ENCODE measurements at regions not wholly inside any gene's neighbourhood (a gene's known extent, or its start where the extent isn't known, plus 50 kb on each side); places are given as distances from the start of the nearest gene placed in this dataset.

DNA sequence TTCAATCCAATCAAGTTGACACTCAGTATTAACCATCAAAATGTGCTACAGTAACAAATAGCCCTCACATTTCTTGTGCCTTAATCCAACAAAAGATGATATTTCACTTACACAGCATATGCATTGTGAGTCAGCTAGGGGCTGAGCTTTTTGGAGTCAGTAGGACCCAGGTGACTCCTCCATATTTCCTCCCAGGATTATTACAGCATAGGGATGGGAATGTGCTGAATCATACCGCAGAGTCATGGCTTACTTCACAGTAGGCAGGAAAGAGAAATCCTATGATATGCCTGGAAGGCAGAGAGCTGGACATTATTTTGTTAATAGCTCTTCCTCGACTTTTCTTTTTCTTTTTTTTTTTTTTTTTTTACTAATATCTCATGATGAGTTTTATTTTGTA lies 153.3 kb downstream of the TMEM182 start:
- TF ChIP-seq, protein P1, sequence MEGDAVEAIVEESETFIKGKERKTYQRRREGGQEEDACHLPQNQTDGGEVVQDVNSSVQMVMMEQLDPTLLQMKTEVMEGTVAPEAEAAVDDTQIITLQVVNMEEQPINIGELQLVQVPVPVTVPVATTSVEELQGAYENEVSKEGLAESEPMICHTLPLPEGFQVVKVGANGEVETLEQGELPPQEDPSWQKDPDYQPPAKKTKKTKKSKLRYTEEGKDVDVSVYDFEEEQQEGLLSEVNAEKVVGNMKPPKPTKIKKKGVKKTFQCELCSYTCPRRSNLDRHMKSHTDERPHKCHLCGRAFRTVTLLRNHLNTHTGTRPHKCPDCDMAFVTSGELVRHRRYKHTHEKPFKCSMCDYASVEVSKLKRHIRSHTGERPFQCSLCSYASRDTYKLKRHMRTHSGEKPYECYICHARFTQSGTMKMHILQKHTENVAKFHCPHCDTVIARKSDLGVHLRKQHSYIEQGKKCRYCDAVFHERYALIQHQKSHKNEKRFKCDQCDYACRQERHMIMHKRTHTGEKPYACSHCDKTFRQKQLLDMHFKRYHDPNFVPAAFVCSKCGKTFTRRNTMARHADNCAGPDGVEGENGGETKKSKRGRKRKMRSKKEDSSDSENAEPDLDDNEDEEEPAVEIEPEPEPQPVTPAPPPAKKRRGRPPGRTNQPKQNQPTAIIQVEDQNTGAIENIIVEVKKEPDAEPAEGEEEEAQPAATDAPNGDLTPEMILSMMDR (IDR thresholded peaks at IDR 0.05), result no peak
- no peak for TF ChIP-seq POLR2A (IDR thresholded peaks at IDR 0.05)
